A204.1 (cell line): ENCODE measurements at regions not wholly inside any gene's neighbourhood (a gene's known extent, or its start where the extent isn't known, plus 50 kb on each side); places are given as distances from the start of the nearest gene placed in this dataset.
"Not testable (repeated sequence)": the region's sequence is repeated elsewhere in the genome, so short reads cannot be mapped to it uniquely, and the experiment has no call there.

Source experiments
- FAIRE-seq: peaks from 2 replicates; lab custom pipeline; 2012; peaks lifted over from hg19 to GRCh38; lab: Jason Lieb, UNC

DNA sequence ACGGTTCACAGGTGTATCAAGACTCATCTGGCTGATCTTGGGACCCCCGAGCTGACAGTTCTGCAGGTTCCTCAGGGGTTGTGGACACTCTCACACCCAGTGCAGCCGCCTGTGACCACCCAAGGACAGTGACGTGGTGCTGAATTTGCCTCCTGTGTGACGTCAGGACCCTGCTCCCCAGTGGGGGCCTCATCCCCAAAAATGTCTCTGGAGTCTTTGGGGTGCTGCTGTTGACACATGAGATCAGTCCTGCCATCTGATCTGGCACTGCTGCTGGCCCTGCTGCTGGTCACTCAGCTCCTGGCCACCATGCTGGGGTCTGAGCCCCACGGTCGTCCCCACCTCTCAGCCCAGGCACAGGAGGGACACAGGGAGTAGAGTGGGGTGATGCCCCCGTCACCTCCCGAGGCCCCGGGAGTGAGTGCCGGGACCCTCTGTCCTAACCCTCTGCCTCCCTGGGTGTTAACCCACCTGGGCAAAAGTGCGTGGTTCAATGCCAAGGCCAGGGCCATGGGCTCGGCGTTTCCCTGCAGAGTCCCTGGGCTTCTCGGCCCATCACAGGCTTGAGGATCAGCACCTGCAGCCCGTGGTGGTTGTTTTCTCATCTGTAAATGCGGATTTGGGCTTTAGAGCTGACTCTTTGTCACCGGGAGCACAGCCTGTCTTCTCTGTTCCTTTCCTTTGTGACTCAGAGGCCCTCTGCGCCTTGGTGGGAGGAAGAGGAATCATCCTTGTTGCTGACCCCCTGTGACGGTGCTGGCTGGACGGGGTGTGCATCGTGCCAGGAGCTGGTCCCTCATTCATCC, 366.0 kb upstream of the SFSWAP start:
- not testable (repeated sequence) for FAIRE-seq

DNA sequence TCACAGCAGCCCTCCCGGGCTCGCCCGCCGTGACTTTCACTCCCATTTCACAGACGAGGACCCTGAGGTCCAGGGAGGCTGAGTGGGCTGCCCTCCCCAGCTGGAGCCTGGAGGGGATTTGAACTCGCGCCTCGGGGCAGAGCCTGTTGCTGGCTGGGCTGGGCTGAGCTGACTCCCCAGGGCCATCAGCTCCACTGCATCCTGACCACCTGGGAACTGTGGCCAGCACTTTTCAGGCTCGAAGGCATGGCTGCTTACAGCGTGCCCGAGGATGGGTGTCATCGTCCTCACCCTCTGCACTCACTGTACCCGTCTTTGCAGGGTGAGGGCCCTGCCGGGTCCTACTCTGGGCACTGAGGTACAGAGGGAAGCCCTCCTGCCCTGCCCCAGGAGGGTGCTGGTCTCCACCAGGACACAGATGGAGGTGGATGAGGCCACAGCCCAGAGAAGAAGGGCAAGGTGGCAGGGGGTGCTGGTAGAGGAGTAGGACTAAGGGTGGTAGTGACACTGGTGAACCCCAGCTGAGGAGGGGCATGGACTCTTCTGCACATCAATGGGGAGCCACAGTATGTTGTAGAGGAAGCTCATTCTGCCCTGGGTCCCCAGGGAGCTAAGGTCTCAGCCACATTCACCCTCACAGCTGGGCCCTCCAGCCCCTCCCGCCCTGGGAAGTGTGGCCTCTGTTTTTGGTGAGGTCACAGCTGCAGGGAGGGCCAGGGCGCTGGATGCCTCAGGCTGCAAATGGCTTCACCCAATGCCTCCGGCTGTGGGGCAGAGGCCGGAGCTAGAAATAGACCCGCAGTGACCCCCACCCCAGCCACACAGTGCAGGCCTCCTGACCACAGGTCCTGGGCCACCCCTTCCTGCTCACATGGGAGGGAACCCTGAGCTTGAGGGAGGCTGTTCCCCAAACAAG, 365.1 kb upstream of the SFSWAP start:
- FAIRE-seq: no peak

DNA sequence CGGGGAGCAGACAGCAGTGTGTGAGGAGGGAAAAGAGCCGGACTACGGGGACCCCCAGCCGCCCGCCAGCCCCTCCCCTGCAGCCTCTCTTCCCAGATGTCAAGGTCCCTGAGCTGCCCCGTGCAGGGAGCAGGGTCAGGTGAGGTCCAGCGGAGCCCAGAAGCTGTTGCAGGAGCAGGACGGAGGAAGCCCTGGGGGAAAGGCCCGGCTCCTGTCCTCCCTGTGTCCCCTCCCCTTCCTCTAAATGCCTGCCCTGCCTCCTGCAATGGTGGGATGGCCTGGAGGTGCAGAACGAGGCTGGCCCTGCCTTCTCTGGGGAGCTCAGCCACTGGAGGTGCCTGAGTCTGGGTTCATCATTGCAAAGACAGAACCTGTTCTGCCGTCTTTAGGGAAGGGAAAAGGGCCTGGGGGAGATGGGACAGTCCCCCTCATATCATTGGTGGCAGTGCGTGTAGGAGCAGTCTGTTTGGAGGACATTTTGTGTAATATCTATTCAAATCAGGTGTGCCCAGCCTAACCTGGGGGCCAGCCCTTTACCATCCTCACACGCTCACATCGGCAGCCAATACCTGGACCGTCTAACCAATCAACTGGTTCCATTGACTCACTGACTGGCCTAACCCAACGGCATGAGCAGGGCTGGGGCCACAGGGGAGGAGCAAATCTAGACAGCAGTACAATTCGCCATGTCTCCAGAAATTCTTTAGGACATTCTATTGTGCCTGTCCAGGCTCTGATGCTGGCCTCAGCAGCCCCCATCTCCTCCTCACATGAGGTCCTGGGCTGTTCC, 364.1 kb upstream of the SFSWAP start:
- no peak for FAIRE-seq

DNA sequence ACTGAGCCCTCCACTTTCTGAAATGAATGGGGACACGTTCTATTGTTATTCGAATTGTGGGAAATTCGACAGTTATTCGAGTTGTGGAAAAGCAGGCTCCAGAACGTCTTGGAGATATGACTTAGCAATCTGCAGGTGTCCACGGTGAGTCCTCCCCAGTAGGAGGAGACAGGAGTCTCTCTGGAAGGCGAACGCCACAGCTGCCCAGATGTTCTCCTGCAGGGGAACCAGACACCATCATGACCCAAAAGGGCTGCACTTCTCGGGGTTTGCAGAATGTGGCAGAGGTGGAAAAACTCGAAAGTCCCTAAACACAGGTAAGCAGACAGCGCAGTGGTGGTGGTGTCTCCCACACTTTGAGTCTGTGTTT, 363.6 kb upstream of the SFSWAP start:
- no peak for FAIRE-seq

DNA sequence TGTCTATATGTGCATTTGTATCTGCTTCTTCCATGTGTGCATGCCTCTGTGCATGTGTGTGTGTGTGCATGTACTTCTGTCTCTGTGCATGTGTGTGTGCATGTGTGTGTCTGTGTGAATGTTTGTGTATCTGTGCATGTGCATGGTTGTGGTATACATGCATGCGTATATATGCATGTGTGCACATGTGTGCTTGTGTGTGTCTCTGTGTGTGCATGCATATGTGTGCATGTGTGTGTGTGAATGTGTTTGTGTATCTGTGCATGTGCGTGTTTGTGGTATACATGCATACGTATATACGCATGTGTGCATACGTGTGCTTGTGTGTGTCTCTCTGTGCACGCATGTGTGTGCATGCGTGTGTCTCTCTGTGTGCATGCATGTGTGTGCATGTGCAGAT, 363.2 kb upstream of the SFSWAP start:
- FAIRE-seq: no peak

DNA sequence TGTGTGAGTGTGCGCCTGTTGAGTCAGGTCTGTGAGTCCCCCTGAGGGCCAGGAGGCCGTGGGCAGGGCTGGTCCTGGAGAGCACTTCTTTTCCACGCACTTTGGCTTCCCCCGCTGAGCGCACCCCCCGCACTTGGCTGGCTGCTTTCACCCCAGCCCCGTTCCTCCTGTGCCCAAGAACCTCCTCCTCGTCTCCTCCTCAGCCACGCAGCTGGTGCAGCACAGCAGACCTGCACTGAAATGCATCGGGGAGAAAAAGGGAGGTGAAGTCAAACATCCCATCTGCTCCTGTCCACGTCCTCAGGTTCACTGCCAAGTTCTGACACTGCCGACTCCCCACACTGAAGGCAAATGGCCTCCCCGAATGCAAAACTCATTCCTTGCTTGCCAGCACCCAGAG, 362.7 kb upstream of the SFSWAP start:
- FAIRE-seq: no peak

DNA sequence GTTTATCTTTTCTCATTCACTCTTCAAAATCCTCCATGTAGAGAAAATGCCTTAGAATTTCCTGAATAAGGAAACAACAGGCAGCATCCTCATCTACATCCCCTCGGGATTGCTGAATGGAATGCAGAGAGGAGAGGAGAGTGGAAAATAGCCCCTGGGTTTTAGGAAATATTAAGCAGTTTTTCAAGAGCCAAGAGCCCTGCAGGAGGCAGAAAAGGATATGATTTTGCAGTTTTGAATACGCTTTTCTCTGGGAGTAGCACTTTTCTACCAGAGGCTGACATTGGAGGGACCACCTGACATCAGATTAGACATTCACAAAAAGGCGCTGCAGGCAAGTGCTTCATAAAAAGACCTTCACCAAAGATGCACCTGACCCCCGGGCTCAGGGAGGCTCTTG, 362.2 kb upstream of the SFSWAP start:
- FAIRE-seq: no peak

DNA sequence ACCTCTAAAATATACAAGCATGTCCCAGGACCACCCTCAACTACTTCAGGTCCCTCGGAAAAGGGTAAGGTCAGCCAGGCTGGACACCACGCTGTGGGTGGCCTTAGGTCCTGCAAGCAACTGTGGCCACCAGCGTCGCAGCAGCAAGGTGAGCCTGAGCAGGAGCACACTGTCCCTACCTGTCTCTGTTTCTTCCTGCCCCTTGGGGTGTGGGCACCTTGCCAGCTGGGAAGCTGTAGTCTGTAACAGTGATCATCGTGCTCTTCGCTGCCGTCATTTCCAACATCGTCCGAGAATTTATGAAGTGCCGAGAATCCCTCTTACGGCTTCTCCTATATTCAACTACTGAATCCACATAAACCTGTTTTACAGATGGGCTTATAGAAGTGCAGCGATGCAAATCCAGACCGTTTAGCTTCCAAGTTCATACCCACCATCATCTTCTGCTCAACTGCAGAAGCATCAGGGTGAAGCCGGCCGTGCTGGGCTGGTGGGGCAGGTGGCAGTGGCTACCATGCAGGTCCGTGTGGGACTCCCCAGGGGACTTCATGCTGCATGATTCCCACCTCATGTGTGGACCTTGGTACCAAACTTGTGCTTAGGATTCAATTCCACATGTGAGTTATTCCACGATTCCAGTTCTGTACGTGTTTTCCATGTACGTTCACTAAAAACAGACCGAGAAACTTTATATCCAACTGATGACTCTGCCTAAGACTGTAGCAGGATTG, 361.3 kb upstream of the SFSWAP start:
- FAIRE-seq: no peak

DNA sequence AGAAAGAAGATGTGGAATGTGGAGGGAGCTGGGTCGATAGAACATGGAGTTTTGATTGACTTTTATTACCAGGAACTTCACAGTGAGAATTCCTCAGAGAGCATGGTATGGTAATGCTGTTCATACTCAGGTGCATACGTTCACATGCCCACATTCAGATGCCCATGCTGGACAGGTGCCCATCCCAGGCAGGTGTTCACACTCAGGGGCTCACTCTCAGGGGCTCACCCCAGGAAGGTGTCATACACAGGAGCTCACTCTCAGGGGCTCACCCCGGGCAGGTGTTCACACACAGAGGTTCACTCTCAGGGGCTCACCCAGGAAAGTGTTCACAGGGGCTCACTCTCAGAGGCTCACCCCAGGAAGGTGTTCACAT, 360.0 kb upstream of the SFSWAP start:
- no peak for FAIRE-seq

DNA sequence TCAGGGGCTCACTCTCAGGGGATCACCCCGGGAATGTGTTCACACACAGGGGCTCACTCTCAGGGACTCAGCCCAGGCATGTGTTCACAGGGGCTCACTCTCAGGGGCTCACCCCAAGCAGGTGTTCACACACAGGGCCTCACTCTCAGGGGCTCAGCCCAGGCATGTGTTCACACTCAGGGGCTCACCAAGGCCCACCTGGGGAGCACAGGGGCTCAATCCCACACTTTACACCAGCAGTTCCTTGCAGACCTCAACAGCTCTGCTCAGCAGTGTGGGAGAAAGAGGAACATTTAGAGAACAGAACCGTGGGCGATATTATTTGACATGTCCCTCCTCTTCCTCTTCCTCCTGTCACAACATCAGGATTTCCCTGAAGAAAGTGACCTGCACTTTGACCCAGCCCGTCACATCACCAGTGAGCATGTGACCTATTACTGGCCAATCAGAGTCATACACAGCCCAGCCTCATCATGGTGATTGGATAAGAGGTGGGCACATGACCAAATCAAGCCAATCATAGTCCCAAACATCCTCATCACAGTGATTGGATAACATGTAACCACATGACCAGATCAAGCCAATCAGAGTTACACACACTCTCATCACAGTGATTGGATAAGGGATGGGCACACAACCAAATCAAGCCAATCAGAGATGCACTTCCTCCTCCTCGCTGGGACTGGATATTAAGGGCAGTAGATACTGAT, 359.4 kb upstream of the SFSWAP start:
- no peak for FAIRE-seq

DNA sequence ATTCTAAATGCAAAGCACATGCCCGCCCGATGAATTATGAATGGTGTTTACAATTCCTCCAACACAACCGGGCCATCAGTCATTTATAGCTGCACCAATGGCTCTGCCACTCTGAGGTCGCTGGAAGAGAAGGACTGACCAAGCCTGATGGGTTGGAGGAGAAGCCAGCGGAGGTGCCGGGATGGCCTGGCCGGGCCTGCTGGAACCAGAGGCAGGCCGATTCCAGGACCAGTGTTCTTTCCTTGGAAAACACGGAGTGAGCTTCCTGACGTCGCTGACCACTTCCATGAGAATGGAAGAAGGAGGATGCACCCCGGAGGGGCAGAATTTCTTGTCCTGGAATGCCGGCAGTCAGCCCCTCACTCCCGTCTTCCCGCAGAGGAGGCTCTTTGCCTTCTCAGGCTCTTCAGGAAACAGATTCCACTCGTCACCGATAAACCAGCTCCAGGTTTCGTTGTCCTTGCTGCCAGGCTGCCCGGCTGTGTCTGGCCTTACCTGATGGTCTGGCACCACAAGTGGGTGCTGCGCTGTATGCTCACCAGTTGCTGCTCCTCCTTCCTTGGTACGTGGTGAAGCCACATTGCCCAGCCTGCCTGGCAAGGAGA, 358.5 kb upstream of the SFSWAP start:
- FAIRE-seq: no peak

DNA sequence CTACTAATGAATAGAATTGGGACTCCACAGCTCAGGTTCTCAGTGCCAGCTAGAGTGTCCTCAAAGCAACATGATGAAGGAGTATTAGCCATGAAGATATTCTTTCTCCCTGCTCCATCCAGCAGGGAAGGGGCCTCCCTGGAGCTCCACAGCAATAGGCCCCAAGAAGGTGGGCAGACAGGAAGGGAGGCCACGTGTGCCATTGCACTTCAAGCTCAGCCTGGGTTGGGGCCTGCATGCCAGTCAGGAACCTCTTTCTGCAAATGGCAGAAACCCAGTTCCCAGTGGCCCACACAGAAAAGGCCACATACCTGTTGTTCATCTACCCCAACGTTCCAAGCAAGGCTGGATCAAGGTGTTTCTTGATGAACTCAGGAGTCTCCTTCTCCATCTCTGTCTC, 357.5 kb upstream of the SFSWAP start:
- no peak for FAIRE-seq

DNA sequence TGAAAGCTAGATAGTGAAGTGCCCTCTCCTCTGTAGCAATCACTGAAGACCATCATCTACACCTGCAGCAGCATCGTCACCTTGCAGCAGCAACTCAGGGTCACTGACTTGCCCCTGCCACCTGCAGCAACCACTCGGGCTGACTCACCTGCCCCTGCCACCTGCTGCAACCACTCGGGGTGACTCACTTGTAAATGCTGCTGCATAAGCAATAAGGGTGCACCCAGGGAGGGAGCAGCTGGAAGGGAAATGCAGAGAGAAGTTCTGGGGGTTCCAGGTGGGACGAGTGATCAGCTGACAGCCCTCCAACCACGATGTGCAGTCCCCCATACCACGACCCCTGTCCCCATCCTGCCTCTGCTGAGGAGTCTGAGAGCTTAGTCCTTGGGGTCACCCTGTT, 357.1 kb upstream of the SFSWAP start:
- FAIRE-seq: no peak

DNA sequence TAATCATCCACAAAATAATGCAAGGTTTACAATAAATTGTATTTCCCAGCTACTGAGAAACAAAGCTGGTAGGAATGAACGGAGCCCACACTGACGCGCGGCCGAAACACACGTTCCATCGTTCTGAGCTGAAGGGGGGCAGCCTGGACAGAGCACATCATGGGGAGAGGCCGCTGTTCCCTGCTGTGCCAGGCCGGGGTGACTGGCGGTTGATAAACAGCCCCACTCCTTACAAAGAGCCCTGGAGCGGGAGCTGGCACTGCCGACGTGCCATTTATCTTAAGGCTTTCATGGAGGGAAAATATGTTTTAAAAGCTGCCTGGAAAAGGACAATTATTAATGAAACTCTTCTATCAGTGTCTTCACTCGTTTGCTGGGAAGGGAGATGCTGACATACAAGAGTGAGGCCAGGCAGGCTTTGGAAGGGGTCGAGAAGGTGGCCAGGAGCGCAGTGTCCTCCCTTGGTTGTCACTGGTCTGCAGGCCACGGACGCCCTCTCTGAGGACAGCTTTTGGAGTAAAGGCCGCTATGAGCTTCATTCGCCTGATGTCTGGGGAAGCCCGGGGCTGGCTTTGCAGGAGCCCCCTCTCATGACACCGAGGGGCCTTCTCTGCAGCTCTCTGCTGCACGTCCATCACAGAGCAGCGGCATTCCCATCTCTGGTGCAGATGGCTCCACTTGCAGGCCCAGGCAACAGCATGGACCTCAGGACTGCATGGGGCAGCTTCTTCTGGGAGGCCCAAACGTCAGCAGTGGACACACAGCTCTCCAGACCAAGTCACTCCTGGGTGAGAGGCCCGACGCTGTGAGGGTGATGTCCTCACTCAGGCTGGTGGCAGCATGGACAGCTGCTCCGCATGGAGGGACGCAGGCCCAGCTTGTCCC, 355.3 kb upstream of the SFSWAP start:
- no peak for FAIRE-seq

DNA sequence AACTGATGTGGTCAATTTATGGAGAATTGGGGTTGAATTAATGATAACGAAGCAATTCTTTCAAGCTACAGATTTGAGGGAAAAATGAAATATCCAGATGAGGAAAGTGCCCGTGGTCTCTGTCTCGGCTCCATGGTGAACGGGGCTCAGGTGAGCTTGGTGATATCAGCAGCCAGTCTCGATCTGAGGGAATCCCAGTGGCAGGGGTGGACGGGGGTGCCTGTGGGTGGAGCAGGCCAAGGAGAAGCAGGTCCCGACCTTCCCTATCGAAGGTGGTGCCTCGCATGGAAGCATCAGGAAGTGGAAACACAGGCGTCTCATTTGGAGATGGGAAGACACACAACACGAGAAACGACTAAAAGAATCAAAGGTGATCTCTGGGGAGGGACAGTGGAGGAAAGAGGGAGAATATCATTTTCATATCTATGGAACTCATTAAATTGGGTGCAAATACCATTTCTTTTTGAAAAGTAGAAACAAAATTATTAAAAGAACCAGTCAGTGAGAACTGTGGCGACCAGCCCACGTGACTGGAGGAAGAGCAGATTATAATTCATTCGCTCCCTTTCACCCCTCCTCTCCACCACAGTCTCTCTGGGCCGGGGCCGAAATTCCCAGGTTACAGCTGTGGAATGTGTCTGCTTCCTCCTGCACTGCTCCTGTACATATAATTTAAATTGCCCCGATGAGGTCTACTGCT, 354.3 kb upstream of the SFSWAP start:
- no peak for FAIRE-seq

DNA sequence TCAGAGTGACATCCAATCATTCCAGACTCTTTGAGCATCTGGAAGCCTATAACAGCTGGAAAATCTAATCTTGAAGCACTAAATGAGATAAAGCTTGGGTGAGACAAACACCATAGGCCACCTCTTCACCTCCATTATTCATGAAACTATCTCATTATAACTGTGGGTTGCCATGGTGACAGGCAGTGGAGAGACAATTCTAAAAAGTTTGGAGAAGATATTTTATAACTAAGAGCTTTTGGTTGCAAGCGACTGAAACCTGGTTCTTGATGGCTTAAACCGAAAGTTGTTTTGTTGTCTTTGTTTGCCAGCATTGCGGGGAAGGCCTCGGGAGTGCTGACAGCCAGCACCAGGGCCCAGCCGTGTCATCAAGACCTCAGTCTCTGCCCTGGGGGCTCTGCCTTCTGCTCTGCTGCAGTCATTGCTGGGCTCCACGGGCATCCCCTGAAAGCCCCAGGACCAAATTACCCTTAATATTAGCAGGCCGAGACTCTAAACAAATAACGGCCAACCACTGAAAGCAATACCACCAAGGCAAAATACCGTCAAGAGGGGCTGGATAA, 353.6 kb upstream of the SFSWAP start:
- FAIRE-seq: no peak

DNA sequence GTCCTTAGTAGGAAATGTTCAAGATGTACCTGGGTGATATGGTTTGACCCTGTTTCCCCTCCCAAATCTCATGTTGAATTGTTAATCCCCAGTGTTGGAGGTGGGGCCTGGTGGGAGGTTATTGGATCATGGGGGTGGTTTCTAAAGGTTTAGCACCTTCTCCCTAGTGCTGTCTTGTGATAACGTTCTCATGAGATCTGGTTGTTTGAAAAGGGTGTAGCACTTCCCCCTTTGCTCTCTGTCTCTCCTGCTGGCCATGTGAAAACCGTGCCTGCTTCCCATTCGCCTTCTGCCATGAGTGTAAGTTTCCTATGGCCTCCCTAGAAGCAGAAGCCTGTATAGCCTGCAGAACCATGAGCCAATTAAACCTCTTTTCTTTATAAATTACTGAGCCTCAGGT, 353.0 kb upstream of the SFSWAP start:
- FAIRE-seq: no peak

DNA sequence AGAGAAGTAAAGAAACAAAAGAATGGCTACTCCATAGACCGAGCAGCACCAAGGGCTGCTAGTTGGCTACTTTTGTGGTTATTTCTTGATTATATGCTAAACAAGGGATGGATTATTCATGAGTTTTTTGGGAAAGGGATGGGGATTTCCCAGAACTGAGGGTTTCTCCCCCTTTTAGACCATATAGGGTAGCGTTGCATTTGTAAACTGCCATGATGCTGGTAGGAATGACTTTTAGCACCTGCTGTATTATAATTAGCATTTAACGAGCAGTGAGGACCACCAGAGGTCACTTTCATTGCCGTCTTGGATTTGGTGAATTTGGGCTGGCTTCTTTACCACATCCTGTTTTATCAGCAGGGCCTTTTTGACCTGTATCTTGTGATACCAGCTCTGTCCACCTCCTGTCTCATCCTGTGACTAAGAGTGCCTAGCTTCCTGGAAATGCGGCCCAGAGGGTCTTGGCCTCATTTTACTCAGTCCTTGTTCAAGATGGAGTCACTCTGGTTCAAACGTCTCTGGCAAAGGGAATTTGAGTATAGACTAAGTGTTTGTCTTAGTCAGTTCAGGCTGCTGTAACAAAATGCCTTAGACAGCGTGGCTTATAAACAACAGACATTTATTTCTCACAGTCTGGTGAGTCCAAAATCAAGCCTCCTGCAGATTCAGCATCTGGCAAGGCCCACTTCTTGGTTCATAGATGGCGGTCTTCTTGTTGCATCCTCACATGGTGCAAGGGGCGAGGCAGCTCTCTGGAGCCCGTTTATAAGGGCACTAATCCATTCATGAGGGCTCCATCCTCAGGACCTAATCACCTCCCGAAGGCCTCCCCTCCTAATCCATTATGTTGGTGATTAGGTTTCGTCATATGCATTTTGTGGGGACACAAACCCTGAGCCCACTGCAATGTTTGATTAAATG, 348.3 kb upstream of the SFSWAP start:
- FAIRE-seq: no peak
